LNCAP (cell line): ENCODE measurements at regions not wholly inside any gene's neighbourhood (a gene's known extent, or its start where the extent isn't known, plus 50 kb on each side); places are given as distances from the start of the nearest gene placed in this dataset.

Experiments used
- CTCF ChIP-seq: fragments of 450-650 bp; IDR thresholded peaks from 2 replicates; pipeline ENCODE4 v1.5.1; 2017; ENCODE audit warnings: mild to moderate bottlenecking

- TF ChIP-seq CTCF, result no peak
These were observed 552.5 kb downstream of the INSC start for GRCh38 chr11:15667127-15667725.

GRCh38 chr11:15668718-15669117 lies 554.0 kb downstream of the INSC start:
- TF ChIP-seq CTCF, result no peak

- TF ChIP-seq CTCF, result no peak
These were observed 555.9 kb downstream of the INSC start for GRCh38 chr11:15670520-15671070.

- no peak for TF ChIP-seq CTCF
These were observed 556.5 kb downstream of the INSC start for GRCh38 chr11:15671216-15671615.

- TF ChIP-seq CTCF, result no peak
These were observed 558.1 kb downstream of the INSC start for GRCh38 chr11:15672825-15673224.

GRCh38 chr11:15673408-15673831 lies 558.7 kb downstream of the INSC start:
- TF ChIP-seq CTCF, result no peak

- no peak for TF ChIP-seq CTCF
These were observed 560.0 kb downstream of the INSC start for GRCh38 chr11:15674756-15675155.

GRCh38 chr11:15675683-15676082 lies 561.0 kb downstream of the INSC start:
- no peak for TF ChIP-seq CTCF
